Endothelial cell of umbilical vein (primary cell): ENCODE measurements at regions not wholly inside any gene's neighbourhood (a gene's known extent, or its start where the extent isn't known, plus 50 kb on each side); places are given as distances from the start of the nearest gene placed in this dataset.
"Not testable (repeated sequence)": the region's sequence is repeated elsewhere in the genome, so short reads cannot be mapped to it uniquely, and the experiment has no call there.

ENCODE experiments used
- BruUV-seq: library from RNA; stranded (reverse); fragments of 400-500 nt; replicated peaks from 2 replicates; lab custom pipeline; 2021; lab: Mats Ljungman, UMichigan
- CTCF ChIA-PET: fragments of 300-600, 350-600 bp; sonication (Branson Sonifier 250); formaldehyde crosslinking; loops from one replicate; lab custom pipeline; 2021; ENCODE audit warnings: antibody characterized with exemption, inconsistent platforms; lab: Charles Lee
- POLR2A ChIA-PET: fragments of 300-600, 350-600 bp; sonication (Branson Sonifier 250); formaldehyde crosslinking; loops from one replicate; lab custom pipeline; 2021; ENCODE audit warnings: antibody characterized with exemption, inconsistent platforms; lab: Charles Lee
- DNase-seq: peaks from one replicate; pipeline ENCODE4 v3.0.0-alpha.2; 2011; ENCODE audit warnings: low read depth, low spot score
- FAIRE-seq: peaks from 2 replicates; lab custom pipeline; 2011; peaks lifted over from hg19 to GRCh38; lab: Jason Lieb, UNC
- H2AFZ ChIP-seq: 2 replicates; pipeline ENCODE4 v1.6.0; 2012; ENCODE audit warnings: low read depth, low read length, control low read depth, inconsistent platforms
- H3K27ac ChIP-seq: 2 replicates; pipeline ENCODE4 v1.5.1; 2011; ENCODE audit warnings: low read depth, mild to moderate bottlenecking, control low read depth, low read length, moderate library complexity; ENCODE audit not compliant: insufficient read depth
- H3K27me3 ChIP-seq, 2 experiments: 2 replicates each; pipeline versions ENCODE4 v1.6.0 to v1.6.1; 2011; ENCODE audit warnings: low read length in 2 of 2, mixed read lengths in 1 of 2; ENCODE audit not compliant: control insufficient read depth in 2 of 2, insufficient read depth in 2 of 2
- H3K36me3 ChIP-seq, 2 experiments: 2 replicates in 1 of 2; 3 replicates in 1 of 2; pipeline ENCODE4 v1.5.1; 2011; ENCODE audit warnings: low read length in 2 of 2, mild to moderate bottlenecking in 1 of 2, moderate library complexity in 1 of 2; ENCODE audit not compliant: control insufficient read depth in 2 of 2, insufficient read depth in 2 of 2; ENCODE audit errors: extremely low read depth in 1 of 2
- H3K4me1 ChIP-seq: 3 replicates; pipeline ENCODE4 v1.5.1; 2011; ENCODE audit warnings: mild to moderate bottlenecking, low read length; ENCODE audit not compliant: control insufficient read depth, insufficient read depth; ENCODE audit errors: extremely low read depth
- H3K4me2 ChIP-seq: 2 replicates; pipeline ENCODE4 v1.6.1; 2011; ENCODE audit warnings: low read length, control low read depth, mixed read lengths; ENCODE audit not compliant: insufficient read depth
- H3K4me3 ChIP-seq, 3 experiments: fragments of 200-600 bp in 1 of 3; sonication (generic), shearing (Covaris generic) in 1 of 3; replicated peaks in 1 of 3; 2 replicates each; pipeline ENCODE4 v1.5.1; 2011 to 2016; ENCODE audit warnings: control low read depth in 3 of 3, low read length in 3 of 3, mild to moderate bottlenecking in 2 of 3, inconsistent platforms in 1 of 3, low read depth in 1 of 3, moderate library complexity in 1 of 3; ENCODE audit not compliant: insufficient read depth in 1 of 3
- H3K79me2 ChIP-seq: 2 replicates; pipeline ENCODE4 v1.6.0; 2012; ENCODE audit warnings: low read length, inconsistent platforms; ENCODE audit not compliant: control insufficient read depth, insufficient read depth
- H3K9ac ChIP-seq: replicated peaks from 2 replicates; pipeline ENCODE3; 2011; ENCODE audit warnings: low read length, control low read depth; ENCODE audit not compliant: insufficient read depth; ENCODE audit errors: extremely low read depth
- H3K9me1 ChIP-seq: replicated peaks from 3 replicates; pipeline ENCODE4 v1.6.0; 2011; ENCODE audit warnings: mild to moderate bottlenecking, low read length; ENCODE audit not compliant: control insufficient read depth, insufficient read depth; ENCODE audit errors: extremely low read depth
- H3K9me3 ChIP-seq: replicated peaks from 2 replicates; pipeline ENCODE4 v1.5.1; 2012; ENCODE audit warnings: low read length, inconsistent platforms; ENCODE audit not compliant: control insufficient read depth, insufficient read depth
- H4K20me1 ChIP-seq: replicated peaks from 2 replicates; pipeline ENCODE3; 2011; ENCODE audit warnings: mild to moderate bottlenecking, low read length; ENCODE audit not compliant: control insufficient read depth, insufficient read depth; ENCODE audit errors: extremely low read depth
- CTCF ChIP-seq, 2 donors: IDR thresholded peaks; 1 replicate in 1 of 2; 2 replicates in 1 of 2; pipeline ENCODE4 v1.5.1; 2011; ENCODE audit warnings: low read length in 2 of 2, mild to moderate bottlenecking in 2 of 2, moderate library complexity in 2 of 2, control low read depth in 1 of 2, inconsistent platforms in 1 of 2, low read depth in 1 of 2; ENCODE audit not compliant: insufficient read depth in 1 of 2; ENCODE audit errors: extremely low read depth in 1 of 2
- EZH2 ChIP-seq: IDR thresholded peaks from 2 replicates; pipeline ENCODE4 v1.6.1; 2012; ENCODE audit warnings: borderline replicate concordance, low read depth, mild to moderate bottlenecking, moderate library complexity, low read length, inconsistent platforms; ENCODE audit not compliant: severe bottlenecking
- FOS ChIP-seq: IDR thresholded peaks from 2 replicates; pipeline ENCODE4 v1.6.1; 2011; ENCODE audit warnings: mild to moderate bottlenecking, low read length, moderate library complexity, borderline replicate concordance; ENCODE audit not compliant: insufficient read depth
- GATA2 ChIP-seq: IDR thresholded peaks from 2 replicates; pipeline ENCODE4 v1.7.0; 2011; ENCODE audit warnings: low read depth, mild to moderate bottlenecking, moderate library complexity, mixed read lengths, low read length; ENCODE audit not compliant: insufficient read length, insufficient read depth
- JUN ChIP-seq: IDR thresholded peaks from 2 replicates; pipeline ENCODE4 v1.6.1; 2011; ENCODE audit warnings: borderline replicate concordance, low read depth; ENCODE audit not compliant: insufficient read length, insufficient read depth
- MAX ChIP-seq: IDR thresholded peaks from 2 replicates; pipeline ENCODE4 v1.6.1; 2011; ENCODE audit not compliant: insufficient read depth, insufficient read length
- MYC ChIP-seq: IDR thresholded peaks from one replicate; pipeline ENCODE4 v1.6.1; 2011; ENCODE audit warnings: mild to moderate bottlenecking, low read depth, low read length
- POLR2A ChIP-seq: IDR thresholded peaks from 2 replicates; pipeline ENCODE4 v1.6.1; 2012; ENCODE audit warnings: low read depth, mild to moderate bottlenecking, control low read depth, low read length
- POLR2AphosphoS5 ChIP-seq: IDR thresholded peaks from 2 replicates; pipeline ENCODE4 v1.6.1; 2012; ENCODE audit warnings: low read depth, mild to moderate bottlenecking, control low read depth, low read length, moderate library complexity; ENCODE audit not compliant: insufficient read depth
- dilution Hi-C: fragments of 300-500 bp; cut with MboI; formaldehyde crosslinking; loops from one replicate; pipeline ENCODE4 v1.15.0; 2019; ENCODE audit warnings: low sequenced_read_pairs; ENCODE audit not compliant: extremely low pct_ligation_motif_present
- intact Hi-C: fragments of 100-400 bp; cut with micrococcal nuclease; formaldehyde crosslinking; loops from one replicate; pipeline ENCODE4 v1.10.0; 2022

GRCh38 chr7:28893888-28894287 lies 64.2 kb downstream of the TRIL start:
- no peaks in the 10 kb centered on the region for H3K9me3 ChIP-seq
- H3K27ac ChIP-seq, result no peak overlapping the region
- H3K4me1 ChIP-seq, result no peaks in the 10 kb centered on the region
- H3K36me3 ChIP-seq, result no peaks in the 10 kb centered on the region
- H3K79me2 ChIP-seq, result no peaks in the 10 kb centered on the region
- FAIRE-seq (no peak), DNase-seq (no peak)
- dilution Hi-C loops (no loop called here), intact Hi-C loops (no loop called here)
- no peaks in the 10 kb centered on the region for H4K20me1 ChIP-seq
- H3K9ac ChIP-seq, result no peak overlapping the region
- no peaks in the 10 kb centered on the region for H3K9me1 ChIP-seq
- no TSS peak for BruUV-seq
- no peak overlapping the region for H3K4me3 ChIP-seq
- CTCF ChIA-PET, result interaction anchor here (1.4 kb wide), 1 partner anchor 28 kb away, joined by 3 read pairs; no protein-coding TSS in a partner anchor
- TF ChIP-seq GATA2 (no peak), EZH2 (no peak), FOS (no peak), MAX (no peak), JUN (no peak), POLR2A (no peak), CTCF (IDR thresholded peaks at IDR 0.05; ENCODE audit: extremely low read depth in 1 of 2, insufficient read depth in 1 of 2, low read depth in 1 of 2, low read length in 2 of 2) (no peak), MYC (no peak), POLR2AphosphoS5 (no peak)
- H2AFZ ChIP-seq, result no peak overlapping the region
- peaks cover 4 to 5% of the 10 kb centered on the region in 2 experiments for H3K27me3 ChIP-seq
- POLR2A ChIA-PET, result no interaction called here
- H3K4me2 ChIP-seq, result no peak overlapping the region

- H4K20me1 ChIP-seq, H3K4me3 ChIP-seq, H3K27me3 ChIP-seq, H3K36me3 ChIP-seq, H3K9me1 ChIP-seq, H3K9ac ChIP-seq, H3K4me1 ChIP-seq, H3K27ac ChIP-seq, BruUV-seq, DNase-seq, POLR2A ChIA-PET, H3K4me2 ChIP-seq, H3K9me3 ChIP-seq, intact Hi-C loops, H3K79me2 ChIP-seq, H2AFZ ChIP-seq, dilution Hi-C loops: not testable (repeated sequence)
- CTCF ChIA-PET, result interaction anchor here (1.3 to 1.8 kb wide), 2 partner anchors 22 to 29 kb away, joined by 4 to 12 read pairs; no protein-coding TSS in a partner anchor
- peak; percentile 24 for FAIRE-seq
These were observed 66.3 kb downstream of the TRIL start for GRCh38 chr7:28891876-28892234.
